SK-N-MC (cell line): ENCODE measurements at regions not wholly inside any gene's neighbourhood (a gene's known extent, or its start where the extent isn't known, plus 50 kb on each side); places are given as distances from the start of the nearest gene placed in this dataset.
"Not testable (repeated sequence)": the region's sequence is repeated elsewhere in the genome, so short reads cannot be mapped to it uniquely, and the experiment has no call there.

Experiments
- EZH2 ChIP-seq: fragments of 200-600 bp; sonication (generic); IDR thresholded peaks from one replicate; pipeline ENCODE4 v1.6.1; 2017; ENCODE audit warnings: antibody characterized with exemption
- FOXP2 ChIP-seq: optimal IDR thresholded peaks from 2 replicates; pipeline ENCODE3; 2011; ENCODE audit warnings: mild to moderate bottlenecking, moderate library complexity; ENCODE audit not compliant: insufficient read depth; ENCODE audit errors: extremely low read length, control extremely low read depth
- POLR2AphosphoS5 ChIP-seq: IDR thresholded peaks from 2 replicates; pipeline ENCODE4 v1.6.1; 2012; ENCODE audit warnings: mild to moderate bottlenecking, low read depth, low read length, borderline replicate concordance

- not testable (repeated sequence) for TF ChIP-seq POLR2AphosphoS5, EZH2, FOXP2
These were observed 645.8 kb downstream of the ETS1 start for GRCh38 chr11:127941554-127941953.
